GM10266 (cell line): ENCODE measurements at regions not wholly inside any gene's neighbourhood (a gene's known extent, or its start where the extent isn't known, plus 50 kb on each side); places are given as distances from the start of the nearest gene placed in this dataset.

Experiments
- DNase-seq: peaks from one replicate; pipeline ENCODE4 v3.0.0; 2012; ENCODE audit errors: extremely low spot score
- TF ChIP-seq, protein P1 (sequence below): IDR thresholded peaks from 2 replicates; pipeline ENCODE4 v1.5.1; 2012; ENCODE audit warnings: mild to moderate bottlenecking, low read depth; ENCODE audit not compliant: control insufficient read depth, insufficient read depth; ENCODE audit errors: missing control alignments

DNA sequence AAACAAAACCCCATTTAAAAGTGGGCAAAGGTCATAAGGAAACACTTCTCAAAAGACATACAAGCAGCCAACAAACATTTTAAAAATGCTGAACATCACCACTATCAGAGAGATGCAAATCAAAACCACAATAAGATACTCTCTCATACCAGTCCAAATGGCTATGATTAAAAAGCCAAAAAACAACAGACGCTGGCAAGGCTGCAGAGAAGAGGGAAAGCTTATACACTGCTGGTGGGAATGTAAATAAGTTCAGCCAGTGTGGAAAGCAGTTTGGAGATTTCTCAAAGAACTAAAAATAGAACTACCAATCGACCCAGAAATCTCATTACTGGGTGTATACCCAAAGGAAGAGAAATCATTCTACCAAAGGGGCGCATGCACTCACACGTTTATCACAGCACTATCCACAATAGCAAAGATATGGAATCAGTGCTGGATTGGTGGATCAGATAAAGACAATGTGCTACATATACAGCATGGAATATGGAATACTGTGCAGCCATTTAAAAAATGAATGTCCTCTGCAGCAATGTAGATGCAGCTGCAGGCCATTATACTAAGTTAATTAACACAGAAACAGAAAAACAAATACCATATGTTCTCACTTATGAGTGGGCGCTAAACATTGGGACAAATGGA lies 102.1 kb upstream of the DAAM1 start:
- DNase-seq = no peak
- TF ChIP-seq, protein P1, sequence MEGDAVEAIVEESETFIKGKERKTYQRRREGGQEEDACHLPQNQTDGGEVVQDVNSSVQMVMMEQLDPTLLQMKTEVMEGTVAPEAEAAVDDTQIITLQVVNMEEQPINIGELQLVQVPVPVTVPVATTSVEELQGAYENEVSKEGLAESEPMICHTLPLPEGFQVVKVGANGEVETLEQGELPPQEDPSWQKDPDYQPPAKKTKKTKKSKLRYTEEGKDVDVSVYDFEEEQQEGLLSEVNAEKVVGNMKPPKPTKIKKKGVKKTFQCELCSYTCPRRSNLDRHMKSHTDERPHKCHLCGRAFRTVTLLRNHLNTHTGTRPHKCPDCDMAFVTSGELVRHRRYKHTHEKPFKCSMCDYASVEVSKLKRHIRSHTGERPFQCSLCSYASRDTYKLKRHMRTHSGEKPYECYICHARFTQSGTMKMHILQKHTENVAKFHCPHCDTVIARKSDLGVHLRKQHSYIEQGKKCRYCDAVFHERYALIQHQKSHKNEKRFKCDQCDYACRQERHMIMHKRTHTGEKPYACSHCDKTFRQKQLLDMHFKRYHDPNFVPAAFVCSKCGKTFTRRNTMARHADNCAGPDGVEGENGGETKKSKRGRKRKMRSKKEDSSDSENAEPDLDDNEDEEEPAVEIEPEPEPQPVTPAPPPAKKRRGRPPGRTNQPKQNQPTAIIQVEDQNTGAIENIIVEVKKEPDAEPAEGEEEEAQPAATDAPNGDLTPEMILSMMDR = no peak

DNA sequence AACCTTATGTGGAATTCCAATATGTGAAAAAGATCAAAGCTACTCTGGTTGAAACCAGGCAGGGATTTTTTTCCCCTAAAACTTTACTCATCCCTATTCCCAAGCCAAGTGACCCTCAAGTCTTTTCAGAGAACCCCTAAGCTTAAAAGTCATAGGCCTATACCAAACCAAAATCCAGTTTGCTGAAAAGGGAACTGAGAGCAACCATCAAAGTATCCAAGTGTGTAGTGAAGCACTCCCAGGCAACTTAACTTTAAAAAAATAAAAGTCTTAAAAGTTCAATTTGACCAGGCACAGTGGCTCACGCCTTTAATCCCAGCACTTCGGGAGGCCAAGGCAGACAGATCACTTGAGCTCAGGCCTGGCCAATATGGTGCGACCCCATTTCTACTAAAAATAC lies 101.2 kb upstream of the DAAM1 start:
- TF ChIP-seq, protein P1 = no peak
- DNase-seq = no peak

DNA sequence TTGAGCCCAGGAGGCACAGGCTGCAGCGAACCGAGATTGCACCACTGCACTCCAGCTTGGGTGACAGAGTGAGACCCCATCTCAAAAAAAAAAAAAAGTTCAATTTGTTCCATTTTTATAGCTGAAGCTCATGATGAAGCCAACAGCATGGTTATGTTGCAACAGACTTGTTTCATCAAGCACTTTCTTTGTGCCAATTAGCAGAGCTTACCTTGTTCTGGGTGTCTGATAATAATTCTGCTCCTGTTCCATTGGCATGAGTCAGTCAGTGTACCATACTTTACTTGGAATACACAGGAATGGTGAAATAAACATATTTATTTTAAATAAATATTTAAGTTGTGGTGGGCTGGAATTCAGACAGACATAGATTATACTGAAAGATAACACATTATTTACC lies 100.8 kb upstream of the DAAM1 start:
- no peak for DNase-seq
- TF ChIP-seq, protein P1 = no peak

DNA sequence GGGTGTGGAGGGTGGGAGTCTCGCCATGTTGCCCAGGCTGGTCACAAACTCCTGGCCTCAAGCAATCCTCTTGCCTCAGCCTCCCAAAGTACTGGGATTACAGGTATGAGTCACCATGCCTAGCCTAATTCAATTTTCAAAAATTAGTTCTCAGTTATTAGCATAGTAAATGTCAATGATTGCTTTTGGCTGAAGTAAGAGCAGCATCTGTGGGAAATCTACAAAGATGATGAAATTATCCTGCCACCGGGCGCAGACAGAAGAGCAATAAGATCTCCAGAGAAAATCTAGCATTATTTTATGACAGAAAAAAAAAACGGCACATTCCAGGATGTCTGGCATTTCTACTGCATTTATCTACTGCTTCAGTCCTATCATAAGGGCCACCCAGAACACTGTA lies 97.9 kb upstream of the DAAM1 start:
- TF ChIP-seq, protein P1 = no peak
- DNase-seq = no peak

DNA sequence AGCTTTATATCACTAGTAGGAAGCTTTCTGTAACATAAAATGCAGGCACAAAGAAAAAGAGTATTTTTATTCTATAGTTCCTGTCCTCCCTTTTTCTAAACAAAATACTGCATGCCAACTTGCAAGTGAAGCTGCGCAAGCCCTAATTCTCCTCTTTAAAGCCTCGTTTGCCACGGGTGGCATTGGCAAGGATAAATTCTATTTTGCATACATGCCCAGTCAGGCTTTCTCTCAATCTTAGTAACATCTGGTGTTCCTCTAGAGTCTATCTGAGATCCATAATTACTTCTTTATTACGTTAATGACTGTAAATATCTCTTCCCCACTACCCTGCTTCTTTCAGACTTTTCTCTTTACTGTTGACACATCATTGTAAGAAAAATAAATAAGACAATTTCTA lies 97.1 kb upstream of the DAAM1 start:
- no peak for DNase-seq
- TF ChIP-seq, protein P1 = no peak

DNA sequence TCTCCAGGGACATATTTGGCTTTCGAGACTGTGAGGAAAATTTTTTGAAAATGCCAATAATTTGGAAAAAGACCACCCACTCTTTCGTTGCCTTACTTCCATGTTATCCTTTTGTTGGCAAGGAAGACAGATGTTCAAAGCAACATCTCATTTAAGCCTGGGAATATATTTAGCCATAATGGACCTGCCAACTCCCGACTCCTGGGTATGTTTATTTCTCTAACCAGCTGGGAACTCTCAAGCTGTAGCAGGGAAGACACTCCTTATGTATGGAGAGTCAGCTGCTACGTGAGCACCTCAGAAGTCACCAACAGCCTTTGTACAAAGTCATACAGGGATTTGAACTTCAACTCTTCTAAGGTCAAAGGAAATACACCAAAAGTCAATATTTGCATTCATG lies 96.5 kb upstream of the DAAM1 start:
- DNase-seq = no peak
- TF ChIP-seq, protein P1 = no peak

DNA sequence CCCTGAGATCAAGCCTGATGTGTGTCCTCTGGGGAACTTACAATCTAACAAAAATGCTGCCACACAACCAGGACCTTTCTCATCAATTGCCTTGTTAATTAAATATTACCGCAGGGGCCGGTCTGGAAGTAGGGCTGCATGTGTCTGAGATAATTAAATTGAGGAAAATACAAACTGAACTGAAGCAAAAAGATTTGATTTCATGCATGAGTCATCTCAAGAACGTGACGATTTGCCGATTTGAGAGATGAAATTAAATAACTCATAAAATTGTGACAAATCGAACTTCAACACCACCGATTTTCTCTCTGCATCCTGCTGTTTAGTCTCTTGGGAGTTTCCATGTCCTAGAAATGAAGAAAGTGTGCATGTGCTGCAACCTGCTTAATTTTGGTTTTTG lies 94.6 kb upstream of the DAAM1 start:
- TF ChIP-seq, protein P1 = no peak
- DNase-seq = no peak
